HG03565 (cell line): ENCODE measurements at regions not wholly inside any gene's neighbourhood (a gene's known extent, or its start where the extent isn't known, plus 50 kb on each side); places are given as distances from the start of the nearest gene placed in this dataset.

Experiments used
- ATAC-seq: cut with Tn5 transposase; IDR thresholded peaks from one replicate; pipeline ENCODE4 v1.9.1; 2021; ENCODE audit warnings: mild to moderate bottlenecking, moderate library complexity; ENCODE audit not compliant: unreplicated experiment

GRCh38 chr3:140816372-140817195 lies 125.1 kb upstream of the SLC25A36 start:
- ATAC-seq: peak; percentile 97

- no peak for ATAC-seq
These were observed 120.1 kb upstream of the SLC25A36 start for GRCh38 chr3:140821493-140821892.

GRCh38 chr3:140822401-140823047 lies 119.1 kb upstream of the SLC25A36 start:
- no peak for ATAC-seq

GRCh38 chr3:140823106-140823505 lies 118.5 kb upstream of the SLC25A36 start:
- ATAC-seq: no peak

- ATAC-seq: no peak
These were observed 113.7 kb upstream of the SLC25A36 start for GRCh38 chr3:140827894-140828293.

GRCh38 chr3:140828585-140828984 lies 113.1 kb upstream of the SLC25A36 start:
- no peak for ATAC-seq

GRCh38 chr3:140829796-140830195 lies 111.8 kb upstream of the SLC25A36 start:
- ATAC-seq: no peak

- ATAC-seq: no peak
These were observed 111.2 kb upstream of the SLC25A36 start for GRCh38 chr3:140830391-140830790.

GRCh38 chr3:140832883-140833282 lies 108.8 kb upstream of the SLC25A36 start:
- no peak for ATAC-seq

- no peak for ATAC-seq
These were observed 107.2 kb upstream of the SLC25A36 start for GRCh38 chr3:140834266-140835037.

GRCh38 chr3:140842984-140843649 lies 98.5 kb upstream of the SLC25A36 start:
- peak; percentile 98 for ATAC-seq

- no peak for ATAC-seq
These were observed 98.0 kb upstream of the SLC25A36 start for GRCh38 chr3:140843656-140844055.

GRCh38 chr3:140844072-140844471 lies 97.6 kb upstream of the SLC25A36 start:
- ATAC-seq: no peak

- peak; percentile 25 for ATAC-seq
These were observed 95.8 kb upstream of the SLC25A36 start for GRCh38 chr3:140845882-140846281.

GRCh38 chr3:140848666-140849065 lies 93.0 kb upstream of the SLC25A36 start:
- ATAC-seq: no peak

GRCh38 chr3:140850210-140850955 lies 91.3 kb upstream of the SLC25A36 start:
- no peak for ATAC-seq

GRCh38 chr3:140854961-140855360 lies 86.7 kb upstream of the SLC25A36 start:
- ATAC-seq: no peak

GRCh38 chr3:140856905-140857304 lies 84.7 kb upstream of the SLC25A36 start:
- no peak for ATAC-seq

- no peak for ATAC-seq
These were observed 83.6 kb upstream of the SLC25A36 start for GRCh38 chr3:140857993-140858392.

- ATAC-seq: no peak
These were observed 81.9 kb upstream of the SLC25A36 start for GRCh38 chr3:140859592-140860336.
